ENCODE measurements at regions not wholly inside any gene's neighbourhood (a gene's known extent, or its start where the extent isn't known, plus 50 kb on each side); places are given as distances from the start of the nearest gene placed in this dataset.

GRCh38 chr4:43882470-43882869, 566.1 kb downstream of the KCTD8 start:
- POLR2A ChIA-PET: no interaction called here
- no peaks in the 10 kb centered on the region for H3K9me3 ChIP-seq (ENCODE audit: control insufficient read depth, insufficient read depth, low read length)
- CTCF ChIA-PET: no interaction called here
- H3K27me3 ChIP-seq (ENCODE audit: control insufficient read depth, insufficient read depth, low read length): no peaks in the 10 kb centered on the region
- TF ChIP-seq CTCF (IDR thresholded peaks at IDR 0.05; ENCODE audit: low read depth, low read length): no peak
- no peak for DNase-seq (ENCODE audit: low read depth, low spot score)
- no peak overlapping the region for H3K4me3 ChIP-seq (ENCODE audit: low read depth, low read length)
- H3K27ac ChIP-seq (ENCODE audit: low read depth, low read length): no peak overlapping the region

GRCh38 chr4:43886196-43886595, 562.4 kb downstream of the KCTD8 start:
- Histone ChIP-seq H3K4me3 (ENCODE audit: low read depth, low read length) (no peak overlapping the region), H3K27me3 (ENCODE audit: control insufficient read depth, insufficient read depth, low read length) (no peaks in the 10 kb centered on the region), H3K27ac (ENCODE audit: low read depth, low read length) (no peak overlapping the region), H3K9me3 (ENCODE audit: control insufficient read depth, insufficient read depth, low read length) (no peaks in the 10 kb centered on the region)
- no peak for DNase-seq (ENCODE audit: low read depth, low spot score)
- no peak for TF ChIP-seq CTCF (IDR thresholded peaks at IDR 0.05; ENCODE audit: low read depth, low read length)
- ChIA-PET CTCF (no interaction called here), POLR2A (no interaction called here)

GRCh38 chr4:43898836-43899235, 549.8 kb downstream of the KCTD8 start:
- no peak for TF ChIP-seq CTCF (IDR thresholded peaks at IDR 0.05; ENCODE audit: low read depth, low read length)
- no peak for DNase-seq (ENCODE audit: low read depth, low spot score)
- ChIA-PET POLR2A (no interaction called here), CTCF (no interaction called here)
- Histone ChIP-seq H3K9me3 (ENCODE audit: control insufficient read depth, insufficient read depth, low read length) (peaks cover 12% of the 10 kb centered on the region), H3K4me3 (ENCODE audit: low read depth, low read length) (no peak overlapping the region), H3K27me3 (ENCODE audit: control insufficient read depth, insufficient read depth, low read length) (no peaks in the 10 kb centered on the region), H3K27ac (ENCODE audit: low read depth, low read length) (no peak overlapping the region)

GRCh38 chr4:43903456-43903855, 545.2 kb downstream of the KCTD8 start:
- TF ChIP-seq CTCF (IDR thresholded peaks at IDR 0.05; ENCODE audit: low read depth, low read length): no peak
- Histone ChIP-seq H3K27me3 (ENCODE audit: control insufficient read depth, insufficient read depth, low read length) (no peaks in the 10 kb centered on the region), H3K4me3 (ENCODE audit: low read depth, low read length) (no peak overlapping the region), H3K9me3 (ENCODE audit: control insufficient read depth, insufficient read depth, low read length) (peaks cover 23% of the 10 kb centered on the region), H3K27ac (ENCODE audit: low read depth, low read length) (no peak overlapping the region)
- CTCF ChIA-PET: no interaction called here
- DNase-seq (ENCODE audit: low read depth, low spot score): no peak
- POLR2A ChIA-PET: no interaction called here

GRCh38 chr4:43918377-43918776, 530.2 kb downstream of the KCTD8 start:
- no peak for TF ChIP-seq CTCF (IDR thresholded peaks at IDR 0.05; ENCODE audit: low read depth, low read length)

More at GRCh38 chr4:43918377-43918776, 530.2 kb downstream of the KCTD8 start:
- no peaks in the 10 kb centered on the region for H3K27me3 ChIP-seq (ENCODE audit: control insufficient read depth, insufficient read depth, low read length)
- ChIA-PET POLR2A (no interaction called here), CTCF (no interaction called here)
- no peak overlapping the region for H3K27ac ChIP-seq (ENCODE audit: low read depth, low read length)
- no peak overlapping the region for H3K4me3 ChIP-seq (ENCODE audit: low read depth, low read length)
- DNase-seq (ENCODE audit: low read depth, low spot score): no peak
- H3K9me3 ChIP-seq (ENCODE audit: control insufficient read depth, insufficient read depth, low read length): peaks cover 4% of the 10 kb centered on the region
